Right lobe of liver (tissue), 6 donors: ENCODE measurements at regions not wholly inside any gene's neighbourhood (a gene's known extent, or its start where the extent isn't known, plus 50 kb on each side); places are given as distances from the start of the nearest gene placed in this dataset.

Experiments
- ATAC-seq, 4 donors: fragments of 200-7000 bp; cut with Tn5 transposase; one replicate each; pipeline ENCODE4 v1.9.1; 2020; ENCODE audit warnings: mild to moderate bottlenecking in 4 of 4, moderate library complexity in 4 of 4
- DNase-seq, 3 donors: peaks; one replicate each; pipeline ENCODE4 v3.0.0-alpha.2; 2020
- H3K27ac ChIP-seq, 3 donors: fragments of 200-600 bp; one replicate each; pipeline ENCODE4 v1.8.0; 2022
- H3K27me3 ChIP-seq, 2 donors: fragments of 200-600 bp; one replicate each; pipeline ENCODE4 v1.8.0; 2022
- H3K36me3 ChIP-seq, 4 donors: fragments of 200-600 bp; sonication (generic) in 1 of 4; one replicate each; pipeline versions ENCODE4 v1.5.1 to v1.8.0; 2017 to 2022; ENCODE audit warnings: control low read depth in 1 of 4
- H3K4me1 ChIP-seq, 4 donors: fragments of 200-600 bp; sonication (generic) in 1 of 4; one replicate each; pipeline versions ENCODE4 v1.5.1 to v1.8.0; 2017 to 2022; ENCODE audit warnings: control low read depth in 1 of 4
- H3K4me3 ChIP-seq, 3 donors: fragments of 200-600 bp; one replicate each; pipeline ENCODE4 v1.8.0; 2022
- H3K9me3 ChIP-seq, 4 donors: fragments of 200-600 bp; sonication (generic) in 1 of 4; one replicate each; pipeline versions ENCODE4 v1.5.1 to v1.8.0; 2017 to 2022; ENCODE audit warnings: control low read depth in 1 of 4
- POLR2A ChIP-seq: fragments of 450-650 bp; IDR thresholded peaks from one replicate; pipeline ENCODE4 v1.6.1; 2017; ENCODE audit warnings: antibody characterized with exemption, mild to moderate bottlenecking
- WGBS: methylation state at CpG from one replicate; pipeline ENCODE4 v1.1.6; 2018; ENCODE audit warnings: low coverage, low lambda C conversion rate; ENCODE audit not compliant: insufficient coverage; ENCODE audit errors: missing lambda C conversion rate; 5-methylcytosine and 5-hydroxymethylcytosine counted together
- intact Hi-C, 2 donors: fragments of 100-400 bp; cut with DNase I; formaldehyde crosslinking; loops; one replicate each; pipeline versions ENCODE4 v1.11.2 to v1.14.1; 2022
- TF ChIP-seq, protein P1 (sequence below), 4 donors: fragments of 200-600 bp in 3 of 4; fragments of 450-650 bp in 1 of 4; IDR thresholded peaks; one replicate each; pipeline versions ENCODE4 v1.5.1 to v1.8.0; 2016 to 2022; ENCODE audit warnings: antibody characterized with exemption in 4 of 4, mild to moderate bottlenecking in 2 of 4
- donor health status: DM: no; HTN: yes; CAD: no.
- donor health status: DM: no; HTN: no; CAD: no.
- donor health status: DM: no; HTN: no; CAD: no.
- donor health status: DM: no; HTN: yes; CAD: no.
- donor health status: DM: no; HTN: yes; CAD: no.

DNA sequence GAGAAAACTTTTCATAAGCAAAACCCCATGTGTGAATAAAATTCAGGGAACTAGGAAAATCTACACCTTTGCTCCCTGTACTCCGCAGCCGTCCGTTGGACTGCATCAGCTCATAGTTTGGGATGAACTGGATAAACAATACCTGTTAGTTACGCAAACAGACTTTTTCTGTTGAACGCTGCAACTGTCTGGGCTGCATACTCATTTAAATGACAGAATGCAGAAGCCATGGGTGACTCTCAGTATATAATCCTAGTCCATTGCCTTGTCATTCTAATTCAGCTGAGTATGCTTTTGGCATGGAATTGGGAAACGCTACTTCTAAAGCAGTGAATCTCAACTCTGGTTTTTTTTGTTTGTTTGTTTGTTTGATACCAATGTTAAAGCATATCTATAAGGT lies 151.6 kb downstream of the SLITRK1 start:
- TF ChIP-seq, protein P1, sequence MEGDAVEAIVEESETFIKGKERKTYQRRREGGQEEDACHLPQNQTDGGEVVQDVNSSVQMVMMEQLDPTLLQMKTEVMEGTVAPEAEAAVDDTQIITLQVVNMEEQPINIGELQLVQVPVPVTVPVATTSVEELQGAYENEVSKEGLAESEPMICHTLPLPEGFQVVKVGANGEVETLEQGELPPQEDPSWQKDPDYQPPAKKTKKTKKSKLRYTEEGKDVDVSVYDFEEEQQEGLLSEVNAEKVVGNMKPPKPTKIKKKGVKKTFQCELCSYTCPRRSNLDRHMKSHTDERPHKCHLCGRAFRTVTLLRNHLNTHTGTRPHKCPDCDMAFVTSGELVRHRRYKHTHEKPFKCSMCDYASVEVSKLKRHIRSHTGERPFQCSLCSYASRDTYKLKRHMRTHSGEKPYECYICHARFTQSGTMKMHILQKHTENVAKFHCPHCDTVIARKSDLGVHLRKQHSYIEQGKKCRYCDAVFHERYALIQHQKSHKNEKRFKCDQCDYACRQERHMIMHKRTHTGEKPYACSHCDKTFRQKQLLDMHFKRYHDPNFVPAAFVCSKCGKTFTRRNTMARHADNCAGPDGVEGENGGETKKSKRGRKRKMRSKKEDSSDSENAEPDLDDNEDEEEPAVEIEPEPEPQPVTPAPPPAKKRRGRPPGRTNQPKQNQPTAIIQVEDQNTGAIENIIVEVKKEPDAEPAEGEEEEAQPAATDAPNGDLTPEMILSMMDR (IDR thresholded peaks at IDR 0.05): no peak
- no peak for TF ChIP-seq POLR2A
- H3K27ac ChIP-seq: no peak overlapping the region
- DNase-seq (no peak), ATAC-seq (no peak)
- no peaks in the 10 kb centered on the region for H3K27me3 ChIP-seq
- H3K4me3 ChIP-seq: no peak overlapping the region
- no peaks in the 10 kb centered on the region for H3K36me3 ChIP-seq
- H3K4me1 ChIP-seq: no peaks in the 10 kb centered on the region
- H3K9me3 ChIP-seq: no peaks in the 10 kb centered on the region
- WGBS: 38% methylated on average over 6 of the region's 6 CpGs
- intact Hi-C loops: no loop called here

GRCh38 chr13:83722443-83722842 lies 159.8 kb downstream of the SLITRK1 start:
- Histone ChIP-seq H3K36me3 (no peaks in the 10 kb centered on the region), H3K9me3 (no peaks in the 10 kb centered on the region), H3K27ac (no peak overlapping the region), H3K27me3 (no peaks in the 10 kb centered on the region), H3K4me3 (no peak overlapping the region), H3K4me1 (no peaks in the 10 kb centered on the region)
- ATAC-seq (no peak), DNase-seq (no peak)
- TF ChIP-seq, protein P1 (IDR thresholded peaks at IDR 0.05): no peak
- TF ChIP-seq POLR2A: no peak
- 76% methylated on average over 2 of the region's 2 CpGs for WGBS
- intact Hi-C loops: no loop called here

DNA sequence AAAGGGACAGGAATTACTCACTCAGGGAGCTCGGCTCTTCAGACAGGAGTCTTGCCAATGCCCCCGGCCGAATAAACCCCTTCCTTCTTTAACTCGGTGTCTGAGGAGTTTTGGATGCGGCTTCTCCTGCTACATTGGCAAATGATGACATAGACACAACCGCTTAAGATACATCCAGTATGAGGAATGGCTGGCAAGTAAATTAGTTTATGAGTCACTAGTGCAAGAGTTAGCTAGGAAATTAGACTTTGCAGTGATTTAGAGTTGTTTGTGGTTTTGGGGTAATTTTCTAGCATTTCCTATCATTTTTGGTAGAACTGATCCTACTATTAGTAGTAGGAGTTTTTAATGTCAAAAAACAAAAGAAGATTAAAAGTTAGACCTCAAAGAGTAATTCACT lies 166.2 kb downstream of the SLITRK1 start:
- H3K9me3 ChIP-seq: no peaks in the 10 kb centered on the region
- TF ChIP-seq, protein P1 (IDR thresholded peaks at IDR 0.05): no peak
- TF ChIP-seq POLR2A: no peak
- no peak for DNase-seq
- no peak overlapping the region for H3K27ac ChIP-seq
- ATAC-seq: no peak
- no peaks in the 10 kb centered on the region for H3K4me1 ChIP-seq
- H3K36me3 ChIP-seq: no peaks in the 10 kb centered on the region
- H3K4me3 ChIP-seq: no peak overlapping the region
- WGBS: 79% methylated on average over 5 of the region's 6 CpGs
- intact Hi-C loops: no loop called here
- no peaks in the 10 kb centered on the region for H3K27me3 ChIP-seq

DNA sequence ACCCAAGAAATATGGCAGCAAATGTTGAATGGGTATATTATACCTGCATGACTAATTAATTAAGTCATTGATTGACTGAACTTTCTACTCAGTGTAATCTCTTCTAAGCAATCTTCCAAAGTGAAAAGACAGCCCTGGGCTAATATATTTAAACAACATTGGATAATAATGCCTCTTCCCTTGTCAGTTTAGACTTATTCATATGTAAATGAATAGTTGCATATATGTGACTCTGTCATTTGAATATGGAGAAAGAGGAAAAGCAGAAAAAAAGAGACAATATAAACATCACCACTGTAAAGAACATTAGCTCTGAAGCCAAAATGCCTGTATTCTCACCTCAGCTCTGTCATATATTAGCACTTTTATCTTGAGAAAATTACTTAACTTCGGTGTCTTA lies 168.0 kb downstream of the SLITRK1 start:
- Histone ChIP-seq H3K4me3 (no peak overlapping the region), H3K36me3 (no peaks in the 10 kb centered on the region), H3K9me3 (no peaks in the 10 kb centered on the region), H3K27me3 (no peaks in the 10 kb centered on the region), H3K4me1 (no peaks in the 10 kb centered on the region), H3K27ac (no peak overlapping the region)
- WGBS: 58% methylated on average over 1 of the region's 1 CpG
- intact Hi-C loops: no loop called here
- TF ChIP-seq, protein P1 (IDR thresholded peaks at IDR 0.05): no peak
- TF ChIP-seq POLR2A: no peak
- no peak for DNase-seq
- ATAC-seq: no peak

GRCh38 chr13:83710133-83710515 lies 172.2 kb downstream of the SLITRK1 start:
- Histone ChIP-seq H3K27ac (no peak overlapping the region), H3K36me3 (no peaks in the 10 kb centered on the region), H3K27me3 (no peaks in the 10 kb centered on the region), H3K4me1 (no peaks in the 10 kb centered on the region), H3K4me3 (no peak overlapping the region), H3K9me3 (no peaks in the 10 kb centered on the region)
- intact Hi-C loops: no loop called here
- no peak for ATAC-seq
- no peak for TF ChIP-seq POLR2A
- TF ChIP-seq, protein P1 (IDR thresholded peaks at IDR 0.05): no peak
- no peak for DNase-seq
